ENCODE measurements at regions not wholly inside any gene's neighbourhood (a gene's known extent, or its start where the extent isn't known, plus 50 kb on each side); places are given as distances from the start of the nearest gene placed in this dataset.

GRCh38 chr14:98705871-98706300 is 566.1 kb downstream of the BCL11B start:
- no peaks in the 10 kb centered on the region for H3K9me3 Mint-ChIP-seq
- DNase-seq = no peak
- no peaks in the 10 kb centered on the region for H3K36me3 Mint-ChIP-seq (ENCODE audit: insufficient read depth in 2 of 2)
- no peak for ATAC-seq (replicated peaks in 1 of 2)
- H3K4me1 Mint-ChIP-seq (ENCODE audit: low read depth) = peaks cover 34% of the 10 kb centered on the region
- H3K27me3 Mint-ChIP-seq (ENCODE audit: low read depth) = no peaks in the 10 kb centered on the region
- no peak overlapping the region for H3K4me3 Mint-ChIP-seq
- H3K27ac Mint-ChIP-seq = no peak overlapping the region

GRCh38 chr14:98707522-98707921 is 564.5 kb downstream of the BCL11B start:
- Mint-ChIP-seq H3K9me3 (no peaks in the 10 kb centered on the region), H3K36me3 (ENCODE audit: insufficient read depth in 2 of 2) (no peaks in the 10 kb centered on the region), H3K4me1 (ENCODE audit: low read depth) (peaks cover 39% of the 10 kb centered on the region), H3K27ac (no peak overlapping the region), H3K4me3 (no peak overlapping the region), H3K27me3 (ENCODE audit: low read depth) (no peaks in the 10 kb centered on the region)
- no peak for ATAC-seq (replicated peaks in 1 of 2)
- DNase-seq = no peak

- H3K9me3 Mint-ChIP-seq = no peaks in the 10 kb centered on the region
- H3K36me3 Mint-ChIP-seq (ENCODE audit: insufficient read depth in 2 of 2) = no peaks in the 10 kb centered on the region
- H3K4me1 Mint-ChIP-seq (ENCODE audit: low read depth) = peaks cover 38% of the 10 kb centered on the region
- DNase-seq (no peak), ATAC-seq (replicated peaks in 1 of 2) (no peak)
- no peaks in the 10 kb centered on the region for H3K27me3 Mint-ChIP-seq (ENCODE audit: low read depth)
- H3K4me3 Mint-ChIP-seq = peak overlapping the region in 1 of 2 donors; percentile 24
- H3K27ac Mint-ChIP-seq = peak overlapping the region; percentile 74
Measured at GRCh38 chr14:98708555-98708954, 563.4 kb downstream of the BCL11B start.

GRCh38 chr14:98711453-98711852 is 560.5 kb downstream of the BCL11B start:
- peak; percentile 2 to 12 for DNase-seq
- peak overlapping the region; percentile 51 to 61 for H3K4me3 Mint-ChIP-seq
- H3K36me3 Mint-ChIP-seq (ENCODE audit: insufficient read depth in 2 of 2) = no peaks in the 10 kb centered on the region
- no peaks in the 10 kb centered on the region for H3K27me3 Mint-ChIP-seq (ENCODE audit: low read depth)
- peak overlapping the region; percentile 73 for H3K27ac Mint-ChIP-seq
- peaks cover 29% of the 10 kb centered on the region for H3K4me1 Mint-ChIP-seq (ENCODE audit: low read depth)
- H3K9me3 Mint-ChIP-seq = no peaks in the 10 kb centered on the region
- ATAC-seq (replicated peaks in 1 of 2) = peak; percentile 60 to 80

- no peak overlapping the region for H3K4me3 Mint-ChIP-seq
- H3K9me3 Mint-ChIP-seq = no peaks in the 10 kb centered on the region
- H3K4me1 Mint-ChIP-seq (ENCODE audit: low read depth) = peaks cover 17% of the 10 kb centered on the region
- no peak overlapping the region for H3K27ac Mint-ChIP-seq
- ATAC-seq (replicated peaks in 1 of 2) (no peak), DNase-seq (no peak)
- no peaks in the 10 kb centered on the region for H3K36me3 Mint-ChIP-seq (ENCODE audit: insufficient read depth in 2 of 2)
- H3K27me3 Mint-ChIP-seq (ENCODE audit: low read depth) = no peaks in the 10 kb centered on the region
Measured at GRCh38 chr14:98714626-98715425, 557.2 kb downstream of the BCL11B start.

- Mint-ChIP-seq H3K27ac (no peak overlapping the region), H3K9me3 (no peaks in the 10 kb centered on the region), H3K36me3 (ENCODE audit: insufficient read depth in 2 of 2) (no peaks in the 10 kb centered on the region), H3K27me3 (ENCODE audit: low read depth) (no peaks in the 10 kb centered on the region), H3K4me1 (ENCODE audit: low read depth) (peaks cover 10% of the 10 kb centered on the region), H3K4me3 (no peak overlapping the region)
- DNase-seq (no peak), ATAC-seq (replicated peaks in 1 of 2) (no peak)
Measured at GRCh38 chr14:98716133-98716532, 555.9 kb downstream of the BCL11B start.

- no peaks in the 10 kb centered on the region for H3K4me1 Mint-ChIP-seq (ENCODE audit: low read depth)
- no peak for DNase-seq
- no peak overlapping the region for H3K27ac Mint-ChIP-seq
- ATAC-seq (replicated peaks in 1 of 2) = no peak
- H3K9me3 Mint-ChIP-seq = peaks cover 0 to 5% of the 10 kb centered on the region in 2 donors
- H3K27me3 Mint-ChIP-seq (ENCODE audit: low read depth) = no peaks in the 10 kb centered on the region
- H3K36me3 Mint-ChIP-seq (ENCODE audit: insufficient read depth in 2 of 2) = no peaks in the 10 kb centered on the region
- no peak overlapping the region for H3K4me3 Mint-ChIP-seq
Measured at GRCh38 chr14:98721061-98721460, 550.9 kb downstream of the BCL11B start.

- Mint-ChIP-seq H3K4me1 (ENCODE audit: low read depth) (no peaks in the 10 kb centered on the region), H3K4me3 (no peak overlapping the region), H3K9me3 (peaks cover 0 to 5% of the 10 kb centered on the region in 2 donors), H3K27ac (no peak overlapping the region), H3K27me3 (ENCODE audit: low read depth) (no peaks in the 10 kb centered on the region), H3K36me3 (ENCODE audit: insufficient read depth in 2 of 2) (no peaks in the 10 kb centered on the region)
- ATAC-seq (replicated peaks in 1 of 2) (no peak), DNase-seq (no peak)
Measured at GRCh38 chr14:98724734-98725133, 547.3 kb downstream of the BCL11B start.

GRCh38 chr14:98725191-98725590 is 546.8 kb downstream of the BCL11B start:
- H3K36me3 Mint-ChIP-seq (ENCODE audit: insufficient read depth in 2 of 2) = no peaks in the 10 kb centered on the region
- DNase-seq (no peak), ATAC-seq (replicated peaks in 1 of 2) (no peak)
- no peak overlapping the region for H3K27ac Mint-ChIP-seq
- no peak overlapping the region for H3K4me3 Mint-ChIP-seq
- H3K4me1 Mint-ChIP-seq (ENCODE audit: low read depth) = no peaks in the 10 kb centered on the region
- peaks cover 0 to 5% of the 10 kb centered on the region in 2 donors for H3K9me3 Mint-ChIP-seq
- H3K27me3 Mint-ChIP-seq (ENCODE audit: low read depth) = no peaks in the 10 kb centered on the region

- no peaks in the 10 kb centered on the region for H3K36me3 Mint-ChIP-seq (ENCODE audit: insufficient read depth in 2 of 2)
- no peak for ATAC-seq (replicated peaks in 1 of 2)
- no peaks in the 10 kb centered on the region for H3K27me3 Mint-ChIP-seq (ENCODE audit: low read depth)
- no peaks in the 10 kb centered on the region for H3K4me1 Mint-ChIP-seq (ENCODE audit: low read depth)
- H3K27ac Mint-ChIP-seq = no peak overlapping the region
- DNase-seq = no peak
- H3K9me3 Mint-ChIP-seq = peaks cover 0 to 5% of the 10 kb centered on the region in 2 donors
- no peak overlapping the region for H3K4me3 Mint-ChIP-seq
Measured at GRCh38 chr14:98725676-98726075, 546.3 kb downstream of the BCL11B start.

GRCh38 chr14:98726585-98727405 is 545.2 kb downstream of the BCL11B start:
- no peak for DNase-seq
- H3K9me3 Mint-ChIP-seq = peaks cover 0 to 5% of the 10 kb centered on the region in 2 donors
- H3K27me3 Mint-ChIP-seq (ENCODE audit: low read depth) = no peaks in the 10 kb centered on the region
- no peaks in the 10 kb centered on the region for H3K36me3 Mint-ChIP-seq (ENCODE audit: insufficient read depth in 2 of 2)
- H3K27ac Mint-ChIP-seq = no peak overlapping the region
- H3K4me3 Mint-ChIP-seq = no peak overlapping the region
- H3K4me1 Mint-ChIP-seq (ENCODE audit: low read depth) = no peaks in the 10 kb centered on the region
- no peak for ATAC-seq (replicated peaks in 1 of 2)

- H3K27ac Mint-ChIP-seq = no peak overlapping the region
- ATAC-seq (replicated peaks in 1 of 2) = no peak
- no peaks in the 10 kb centered on the region for H3K27me3 Mint-ChIP-seq (ENCODE audit: low read depth)
- H3K4me3 Mint-ChIP-seq = no peak overlapping the region
- no peaks in the 10 kb centered on the region for H3K36me3 Mint-ChIP-seq (ENCODE audit: insufficient read depth in 2 of 2)
- H3K4me1 Mint-ChIP-seq (ENCODE audit: low read depth) = no peaks in the 10 kb centered on the region
- no peaks in the 10 kb centered on the region for H3K9me3 Mint-ChIP-seq
- DNase-seq = no peak
Measured at GRCh38 chr14:98728024-98728423, 544.0 kb downstream of the BCL11B start.

- H3K4me1 Mint-ChIP-seq (ENCODE audit: low read depth) = no peaks in the 10 kb centered on the region
- H3K27ac Mint-ChIP-seq = no peak overlapping the region
- no peaks in the 10 kb centered on the region for H3K27me3 Mint-ChIP-seq (ENCODE audit: low read depth)
- H3K4me3 Mint-ChIP-seq = no peak overlapping the region
- no peaks in the 10 kb centered on the region for H3K36me3 Mint-ChIP-seq (ENCODE audit: insufficient read depth in 2 of 2)
- no peaks in the 10 kb centered on the region for H3K9me3 Mint-ChIP-seq
- DNase-seq = no peak
- ATAC-seq (replicated peaks in 1 of 2) = no peak
Measured at GRCh38 chr14:98728836-98729235, 543.2 kb downstream of the BCL11B start.
